Adrenal gland (tissue), 9 donors: ENCODE measurements at regions not wholly inside any gene's neighbourhood (a gene's known extent, or its start where the extent isn't known, plus 50 kb on each side); places are given as distances from the start of the nearest gene placed in this dataset.

ENCODE experiments used
- DNase-seq, 7 donors: peaks; one replicate each; pipeline ENCODE4 v3.0.0-alpha.2; 2019 to 2020
- H3K27ac ChIP-seq, 5 donors: fragments of 200-600 bp; sonication (generic) in 4 of 5; 1 replicate in 3 of 5; 2 replicates in 2 of 5; pipeline versions ENCODE4 v1.5.1 to v1.8.0; 2016 to 2020; ENCODE audit warnings: mild to moderate bottlenecking in 1 of 5
- H3K27me3 ChIP-seq: fragments of 200-600 bp; 2 replicates; pipeline ENCODE4 v1.8.0; 2021
- H3K36me3 ChIP-seq, 2 donors: fragments of 200-600 bp; replicated peaks in 1 of 2; 1 replicate in 1 of 2; 2 replicates in 1 of 2; pipeline versions ENCODE4 v1.5.1 to v1.8.0; 2018 to 2022
- H3K4me1 ChIP-seq, 2 donors: fragments of 200-600 bp; replicated peaks in 1 of 2; 1 replicate in 1 of 2; 2 replicates in 1 of 2; pipeline versions ENCODE4 v1.5.1 to v1.8.0; 2018 to 2021
- H3K4me3 ChIP-seq, 4 donors: fragments of 200-600 bp; sonication (generic) in 3 of 4; one replicate each; pipeline ENCODE4 v1.5.1; 2016 to 2018
- H3K9me3 ChIP-seq, 3 donors: fragments of 200-600 bp; sonication (generic) in 1 of 3; replicated peaks in 1 of 3; 1 replicate in 2 of 3; 2 replicates in 1 of 3; pipeline versions ENCODE4 v1.5.1 to v1.8.0; 2016 to 2021
- CTCF ChIP-seq, 6 experiments: fragments of 450-650 bp in 4 of 6; fragments of 200-600 bp in 2 of 6; sonication (generic) in 1 of 6; IDR thresholded peaks; 1 replicate in 5 of 6; 2 replicates in 1 of 6; pipeline versions ENCODE4 v1.5.1 to v1.8.0; 2016 to 2021; ENCODE audit warnings: antibody characterized with exemption in 6 of 6, mild to moderate bottlenecking in 2 of 6, moderate library complexity in 1 of 6
- POLR2A ChIP-seq, 2 donors: fragments of 450-650 bp; IDR thresholded peaks; one replicate each; pipeline ENCODE4 v1.6.1; 2017; ENCODE audit warnings: antibody characterized with exemption in 2 of 2, mild to moderate bottlenecking in 2 of 2, moderate library complexity in 1 of 2
- WGBS, 4 donors: extraction: QIAGEN DNeasy Blood & Tissue Kit in 2 of 4; methylation state at CpG; one replicate each; pipeline versions ENCODE4 v1.1.5 to v1.1.7; 2013 to 2017; 5-methylcytosine and 5-hydroxymethylcytosine counted together
- intact Hi-C, 2 donors: fragments of 100-400 bp; cut with DNase I; formaldehyde crosslinking; loops; one replicate each; pipeline versions ENCODE4 v1.14.1 to v1.15.0; 2022 to 2023
- donor health status: healthy with polysubstance abuse.
- donor health status: Bipolar disorder and iron deficiency.
- donor health status: DM: yes; HTN: yes; CAD: no.
- donor health status: DM: no; HTN: no; CAD: no.
- donor health status: DM: no; HTN: no; CAD: no.

GRCh38 chr17:14444915-14445314, 144.0 kb downstream of the HS3ST3B1 start:
- Histone ChIP-seq H3K4me1 (no peaks in the 10 kb centered on the region), H3K36me3 (no peaks in the 10 kb centered on the region), H3K9me3 (no peaks in the 10 kb centered on the region), H3K27ac (no peak overlapping the region), H3K4me3 (no peak overlapping the region), H3K27me3 (no peaks in the 10 kb centered on the region)
- intact Hi-C loops = no loop called here
- WGBS, 4 donors = 77 to 88% (median 84%) methylated on average over 3 of the region's 3 CpGs
- TF ChIP-seq POLR2A (IDR thresholded peaks at IDR 0.05) (no peak), CTCF (IDR thresholded peaks at IDR 0.05) (no peak)
- DNase-seq = no peak

- intact Hi-C loops = no loop called here
Measured at GRCh38 chr17:14442798-14443528, 142.1 kb downstream of the HS3ST3B1 start.

GRCh38 chr17:14437176-14437575, 136.3 kb downstream of the HS3ST3B1 start:
- H3K27me3 ChIP-seq = no peaks in the 10 kb centered on the region
- H3K27ac ChIP-seq = no peak overlapping the region
- H3K4me1 ChIP-seq = no peaks in the 10 kb centered on the region
- no peaks in the 10 kb centered on the region for H3K36me3 ChIP-seq
- WGBS, 4 donors = 70 to 77% (median 74%) methylated on average over 4 of the region's 4 CpGs
- no peak for DNase-seq
- H3K4me3 ChIP-seq = no peak overlapping the region
- intact Hi-C loops = no loop called here
- no peaks in the 10 kb centered on the region for H3K9me3 ChIP-seq
- TF ChIP-seq CTCF (IDR thresholded peaks at IDR 0.05) = no peak
- TF ChIP-seq POLR2A (IDR thresholded peaks at IDR 0.05) = no peak

More at GRCh38 chr17:14442798-14443528, 142.1 kb downstream of the HS3ST3B1 start:
- Histone ChIP-seq H3K4me3 (no peak overlapping the region), H3K9me3 (no peaks in the 10 kb centered on the region), H3K36me3 (no peaks in the 10 kb centered on the region), H3K27me3 (no peaks in the 10 kb centered on the region), H3K27ac (no peak overlapping the region), H3K4me1 (no peaks in the 10 kb centered on the region)
- DNase-seq = no peak
- no peak for TF ChIP-seq CTCF (IDR thresholded peaks at IDR 0.05)
- TF ChIP-seq POLR2A (IDR thresholded peaks at IDR 0.05) = no peak
- 54 to 71% (median 62%) methylated on average over 4 of the region's 4 CpGs for WGBS, 4 donors

GRCh38 chr17:14436266-14436665, 135.4 kb downstream of the HS3ST3B1 start:
- Histone ChIP-seq H3K36me3 (no peaks in the 10 kb centered on the region), H3K4me3 (no peak overlapping the region), H3K4me1 (no peaks in the 10 kb centered on the region), H3K27ac (no peak overlapping the region), H3K27me3 (no peaks in the 10 kb centered on the region), H3K9me3 (no peaks in the 10 kb centered on the region)
- DNase-seq = no peak
- WGBS, 4 donors = 78 to 87% (median 82%) methylated on average over 4 of the region's 4 CpGs
- intact Hi-C loops = no loop called here
- TF ChIP-seq POLR2A (IDR thresholded peaks at IDR 0.05) (no peak), CTCF (IDR thresholded peaks at IDR 0.05) (no peak)
